K562 (cell line): ENCODE measurements at regions not wholly inside any gene's neighbourhood (a gene's known extent, or its start where the extent isn't known, plus 50 kb on each side); places are given as distances from the start of the nearest gene placed in this dataset.

ENCODE experiments used
- ATAC-seq: fragments of 200-7000 bp; cut with Tn5 transposase; 3 replicates; pipeline ENCODE4 v1.9.1; 2020; ENCODE audit warnings: moderate library complexity
- BruUV-seq: library from RNA; stranded (reverse); fragments of 400-500 nt; replicated peaks from 2 replicates; lab custom pipeline; 2021; lab: Mats Ljungman, UMichigan
- CTCF ChIA-PET: fragments of 300-600 bp; formaldehyde crosslinking; extraction: SDS; loops from one replicate; lab custom pipeline; 2021; ENCODE audit warnings: low intra/inter-chr PET ratio; lab: Yijun Ruan, JAX
- POLR2A ChIA-PET: fragments of 300-600, 350-650 bp; sonication (Branson Sonifier 250); formaldehyde crosslinking; extraction: SDS; loops from one replicate; lab custom pipeline; 2021; ENCODE audit warnings: antibody characterized with exemption, inconsistent platforms; lab: Yijun Ruan, JAX
- DNase-seq, 4 experiments: peaks; one replicate each; pipeline versions ENCODE4 v3.0.0 to v3.0.0-alpha.2; 2011 to 2018; ENCODE audit warnings: low spot score in 3 of 4, mixed read lengths in 3 of 4; ENCODE audit errors: extremely low read depth in 1 of 4
- FAIRE-seq: peaks from 2 replicates; lab custom pipeline; 2011; peaks lifted over from hg19 to GRCh38; lab: Jason Lieb, UNC
- H2AFZ ChIP-seq: 2 replicates; pipeline ENCODE4 v1.6.0; 2011; ENCODE audit warnings: low read depth, low read length, control low read depth, inconsistent platforms
- H3K27ac ChIP-seq: fragments of 200-600 bp; 3 replicates; pipeline ENCODE4 v1.8.0; 2011; ENCODE audit warnings: low read depth, mild to moderate bottlenecking, control low read depth, inconsistent platforms, low read length, moderate library complexity, mixed read lengths; ENCODE audit errors: extremely low read depth
- H3K27me3 ChIP-seq, 2 experiments: fragments of 300-600 bp in 1 of 2; 2 replicates in 1 of 2; 3 replicates in 1 of 2; pipeline versions ENCODE4 v1.6.0 to v1.8.0; 2011; ENCODE audit warnings: inconsistent platforms in 2 of 2, low read length in 2 of 2, mild to moderate bottlenecking in 1 of 2, mixed read lengths in 1 of 2, moderate library complexity in 1 of 2; ENCODE audit not compliant: control insufficient read depth in 2 of 2, insufficient read depth in 2 of 2
- H3K36me3 ChIP-seq: fragments of 300-600 bp; 3 replicates; pipeline ENCODE4 v1.8.0; 2011; ENCODE audit warnings: mild to moderate bottlenecking, low read length, inconsistent platforms; ENCODE audit not compliant: control insufficient read depth, insufficient read depth
- H3K4me1 ChIP-seq, 2 experiments: fragments of 200-600 bp in 1 of 2; replicated peaks in 1 of 2; 2 replicates in 1 of 2; 3 replicates in 1 of 2; pipeline versions ENCODE4 v1.5.1 to v1.8.0; 2011; ENCODE audit warnings: inconsistent platforms in 2 of 2, low read length in 2 of 2, mild to moderate bottlenecking in 1 of 2, mixed read lengths in 1 of 2, moderate library complexity in 1 of 2; ENCODE audit not compliant: control insufficient read depth in 2 of 2, insufficient read depth in 2 of 2
- H3K4me2 ChIP-seq: 2 replicates; pipeline ENCODE4 v1.6.1; 2011; ENCODE audit warnings: low read length, control low read depth, inconsistent platforms, mixed read lengths; ENCODE audit not compliant: insufficient read depth
- H3K4me3 ChIP-seq: fragments of 200-600 bp; sonication (generic), shearing (Covaris generic); 2 replicates; pipeline ENCODE4 v1.5.1; 2016; ENCODE audit warnings: control low read depth, inconsistent platforms
- H3K79me2 ChIP-seq: fragments of 200-600 bp; 3 replicates; pipeline ENCODE4 v1.8.0; 2011; ENCODE audit warnings: low read length, inconsistent platforms; ENCODE audit not compliant: control insufficient read depth, insufficient read depth
- H3K9ac ChIP-seq, 2 experiments: 2 replicates each; pipeline versions ENCODE4 v1.6.0 to v1.6.1; 2011; ENCODE audit warnings: low read depth in 2 of 2, low read length in 2 of 2, control low read depth in 1 of 2, inconsistent platforms in 1 of 2, mild to moderate bottlenecking in 1 of 2, mixed read lengths in 1 of 2; ENCODE audit not compliant: insufficient read depth in 1 of 2
- H3K9me1 ChIP-seq: one replicate; pipeline ENCODE4 v1.6.0; 2011; ENCODE audit warnings: inconsistent platforms, mild to moderate bottlenecking, low read length, moderate library complexity; ENCODE audit not compliant: control insufficient read depth, insufficient read depth
- H3K9me3 ChIP-seq: replicated peaks from 2 replicates; pipeline ENCODE4 v1.5.1; 2011; ENCODE audit warnings: low read depth, low read length, inconsistent platforms; ENCODE audit not compliant: control insufficient read depth, insufficient read depth
- H4K20me1 ChIP-seq: replicated peaks from 2 replicates; pipeline ENCODE4 v1.6.1; 2011; ENCODE audit warnings: low read length, inconsistent platforms, mixed read lengths; ENCODE audit not compliant: control insufficient read depth, insufficient read depth
- EZH2 ChIP-seq: IDR thresholded peaks from 2 replicates; pipeline ENCODE4 v1.6.1; 2012; ENCODE audit warnings: low read depth, mild to moderate bottlenecking, inconsistent platforms, low read length, borderline replicate concordance
- POLR2B ChIP-seq: fragments of 450-650 bp; IDR thresholded peaks from 2 replicates; pipeline ENCODE4 v1.6.1; 2018; ENCODE audit warnings: low read depth; ENCODE audit not compliant: partially characterized antibody
- SP2 ChIP-seq: IDR thresholded peaks from 2 replicates; pipeline ENCODE4 v1.6.1; 2011; ENCODE audit warnings: mild to moderate bottlenecking, low read depth, low read length, moderate library complexity; ENCODE audit not compliant: poor library complexity, severe bottlenecking; ENCODE audit errors: extremely low read depth
- STAT5B ChIP-seq: fragments of 250-450 bp; sonication (Bioruptor Pico); IDR thresholded peaks from 2 replicates; pipeline ENCODE4 v1.8.0; 2021; ENCODE audit warnings: mild to moderate bottlenecking, inconsistent platforms
- WHSC1 ChIP-seq: IDR thresholded peaks from one replicate; pipeline ENCODE4 v1.6.1; 2012; ENCODE audit warnings: low read length, control low read depth, inconsistent platforms
- in situ Hi-C: fragments of 300-500 bp; cut with MboI; formaldehyde crosslinking; loops from 4 replicates; pipeline ENCODE4 v1.15.0; 2018; ENCODE audit warnings: inconsistent platforms, mixed read lengths
- intact Hi-C: fragments of 100-400 bp; cut with micrococcal nuclease; formaldehyde crosslinking; loops from 2 replicates; pipeline ENCODE4 v1.14.2; 2022
- TF ChIP-seq, protein P1 (sequence below), 2 experiments: fragments of 150-350 bp in 1 of 2; IDR thresholded peaks; 2 replicates each; pipeline ENCODE4 v1.6.1; 2012 to 2016; ENCODE audit warnings: low read depth in 2 of 2, low read length in 2 of 2, mild to moderate bottlenecking in 1 of 2, moderate library complexity in 1 of 2
- TF ChIP-seq, protein P2 (sequence below): sonication (generic); formaldehyde crosslinking; IDR thresholded peaks from 2 replicates; pipeline ENCODE4 v1.8.1; 2023; ENCODE audit warnings: mild to moderate bottlenecking, missing genetic modification reagents
- TF ChIP-seq, protein P3 (sequence below): fragments of 200-800 bp; sonication (Bioruptor generic); IDR thresholded peaks from 2 replicates; pipeline ENCODE4 v1.6.1; 2017; ENCODE audit warnings: missing genetic modification characterization, missing compliant biosample characterization

DNA sequence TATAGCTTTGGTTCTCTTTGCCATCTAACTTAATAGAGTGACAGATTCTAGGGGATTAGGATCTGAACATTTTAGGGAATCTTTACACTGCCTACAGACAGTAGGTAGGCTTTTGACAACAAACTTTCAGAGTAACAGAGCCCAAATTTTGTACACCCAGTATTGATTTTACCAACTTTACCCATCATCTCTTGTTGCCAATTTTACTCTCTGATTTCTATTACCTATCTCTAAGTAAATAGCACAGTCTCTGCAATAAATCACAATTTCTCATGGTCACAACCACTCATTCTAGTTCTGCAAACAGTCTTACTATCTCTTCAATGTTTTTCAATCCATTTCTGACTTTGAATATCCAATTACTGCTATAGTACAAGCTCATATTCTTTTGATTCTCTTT is 1097.6 kb upstream of the PHF14 start:
- H4K20me1 ChIP-seq = no peaks in the 10 kb centered on the region
- no peaks in the 10 kb centered on the region; the same call in 1 of the 2 replicates for H3K9me3 ChIP-seq
- H3K9me1 ChIP-seq = no peaks in the 10 kb centered on the region
- H3K4me2 ChIP-seq = no peak overlapping the region
- TF ChIP-seq POLR2B = no peak
- TF ChIP-seq, protein P1, sequence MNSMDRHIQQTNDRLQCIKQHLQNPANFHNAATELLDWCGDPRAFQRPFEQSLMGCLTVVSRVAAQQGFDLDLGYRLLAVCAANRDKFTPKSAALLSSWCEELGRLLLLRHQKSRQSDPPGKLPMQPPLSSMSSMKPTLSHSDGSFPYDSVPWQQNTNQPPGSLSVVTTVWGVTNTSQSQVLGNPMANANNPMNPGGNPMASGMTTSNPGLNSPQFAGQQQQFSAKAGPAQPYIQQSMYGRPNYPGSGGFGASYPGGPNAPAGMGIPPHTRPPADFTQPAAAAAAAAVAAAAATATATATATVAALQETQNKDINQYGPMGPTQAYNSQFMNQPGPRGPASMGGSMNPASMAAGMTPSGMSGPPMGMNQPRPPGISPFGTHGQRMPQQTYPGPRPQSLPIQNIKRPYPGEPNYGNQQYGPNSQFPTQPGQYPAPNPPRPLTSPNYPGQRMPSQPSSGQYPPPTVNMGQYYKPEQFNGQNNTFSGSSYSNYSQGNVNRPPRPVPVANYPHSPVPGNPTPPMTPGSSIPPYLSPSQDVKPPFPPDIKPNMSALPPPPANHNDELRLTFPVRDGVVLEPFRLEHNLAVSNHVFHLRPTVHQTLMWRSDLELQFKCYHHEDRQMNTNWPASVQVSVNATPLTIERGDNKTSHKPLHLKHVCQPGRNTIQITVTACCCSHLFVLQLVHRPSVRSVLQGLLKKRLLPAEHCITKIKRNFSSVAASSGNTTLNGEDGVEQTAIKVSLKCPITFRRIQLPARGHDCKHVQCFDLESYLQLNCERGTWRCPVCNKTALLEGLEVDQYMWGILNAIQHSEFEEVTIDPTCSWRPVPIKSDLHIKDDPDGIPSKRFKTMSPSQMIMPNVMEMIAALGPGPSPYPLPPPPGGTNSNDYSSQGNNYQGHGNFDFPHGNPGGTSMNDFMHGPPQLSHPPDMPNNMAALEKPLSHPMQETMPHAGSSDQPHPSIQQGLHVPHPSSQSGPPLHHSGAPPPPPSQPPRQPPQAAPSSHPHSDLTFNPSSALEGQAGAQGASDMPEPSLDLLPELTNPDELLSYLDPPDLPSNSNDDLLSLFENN (IDR thresholded peaks at IDR 0.05; ENCODE audit: low read depth in 2 of 2, low read length in 2 of 2) = no peak
- no peak for TF ChIP-seq STAT5B (CRISPR knock-in tag)
- no peak for TF ChIP-seq EZH2
- TF ChIP-seq SP2 = no peak
- no peak for TF ChIP-seq WHSC1
- TF ChIP-seq, protein P2, sequence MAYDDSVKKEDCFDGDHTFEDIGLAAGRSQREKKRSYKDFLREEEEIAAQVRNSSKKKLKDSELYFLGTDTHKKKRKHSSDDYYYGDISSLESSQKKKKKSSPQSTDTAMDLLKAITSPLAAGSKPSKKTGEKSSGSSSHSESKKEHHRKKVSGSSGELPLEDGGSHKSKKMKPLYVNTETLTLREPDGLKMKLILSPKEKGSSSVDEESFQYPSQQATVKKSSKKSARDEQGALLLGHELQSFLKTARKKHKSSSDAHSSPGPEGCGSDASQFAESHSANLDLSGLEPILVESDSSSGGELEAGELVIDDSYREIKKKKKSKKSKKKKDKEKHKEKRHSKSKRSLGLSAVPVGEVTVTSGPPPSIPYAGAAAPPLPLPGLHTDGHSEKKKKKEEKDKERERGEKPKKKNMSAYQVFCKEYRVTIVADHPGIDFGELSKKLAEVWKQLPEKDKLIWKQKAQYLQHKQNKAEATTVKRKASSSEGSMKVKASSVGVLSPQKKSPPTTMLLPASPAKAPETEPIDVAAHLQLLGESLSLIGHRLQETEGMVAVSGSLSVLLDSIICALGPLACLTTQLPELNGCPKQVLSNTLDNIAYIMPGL (CRISPR knock-in tag) = no peak
- TF ChIP-seq, protein P3, sequence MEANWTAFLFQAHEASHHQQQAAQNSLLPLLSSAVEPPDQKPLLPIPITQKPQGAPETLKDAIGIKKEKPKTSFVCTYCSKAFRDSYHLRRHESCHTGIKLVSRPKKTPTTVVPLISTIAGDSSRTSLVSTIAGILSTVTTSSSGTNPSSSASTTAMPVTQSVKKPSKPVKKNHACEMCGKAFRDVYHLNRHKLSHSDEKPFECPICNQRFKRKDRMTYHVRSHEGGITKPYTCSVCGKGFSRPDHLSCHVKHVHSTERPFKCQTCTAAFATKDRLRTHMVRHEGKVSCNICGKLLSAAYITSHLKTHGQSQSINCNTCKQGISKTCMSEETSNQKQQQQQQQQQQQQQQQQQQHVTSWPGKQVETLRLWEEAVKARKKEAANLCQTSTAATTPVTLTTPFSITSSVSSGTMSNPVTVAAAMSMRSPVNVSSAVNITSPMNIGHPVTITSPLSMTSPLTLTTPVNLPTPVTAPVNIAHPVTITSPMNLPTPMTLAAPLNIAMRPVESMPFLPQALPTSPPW (CRISPR knock-in tag) = no peak
- H3K36me3 ChIP-seq = no peaks in the 10 kb centered on the region
- ATAC-seq (no peak), DNase-seq (no peak), FAIRE-seq (no peak)
- H3K27ac ChIP-seq = no peak overlapping the region
- no peak overlapping the region for H3K9ac ChIP-seq
- no peaks in the 10 kb centered on the region for H3K79me2 ChIP-seq
- ChIA-PET CTCF (no interaction called here), POLR2A (interaction anchor here (0.7 kb wide), 1 partner anchor 26 kb away, joined by 4 read pairs; no protein-coding TSS in a partner anchor)
- no peak overlapping the region for H3K4me3 ChIP-seq
- no peaks in the 10 kb centered on the region for H3K27me3 ChIP-seq
- in situ Hi-C loops (no loop called here), intact Hi-C loops (no loop called here)
- no TSS peak for BruUV-seq
- H2AFZ ChIP-seq = no peak overlapping the region
- no peaks in the 10 kb centered on the region for H3K4me1 ChIP-seq
